ENCODE measurements at regions not wholly inside any gene's neighbourhood (a gene's known extent, or its start where the extent isn't known, plus 50 kb on each side); places are given as distances from the start of the nearest gene placed in this dataset.
"Not testable (repeated sequence)": the region's sequence is repeated elsewhere in the genome, so short reads cannot be mapped to it uniquely, and the experiment has no call there.

DNA sequence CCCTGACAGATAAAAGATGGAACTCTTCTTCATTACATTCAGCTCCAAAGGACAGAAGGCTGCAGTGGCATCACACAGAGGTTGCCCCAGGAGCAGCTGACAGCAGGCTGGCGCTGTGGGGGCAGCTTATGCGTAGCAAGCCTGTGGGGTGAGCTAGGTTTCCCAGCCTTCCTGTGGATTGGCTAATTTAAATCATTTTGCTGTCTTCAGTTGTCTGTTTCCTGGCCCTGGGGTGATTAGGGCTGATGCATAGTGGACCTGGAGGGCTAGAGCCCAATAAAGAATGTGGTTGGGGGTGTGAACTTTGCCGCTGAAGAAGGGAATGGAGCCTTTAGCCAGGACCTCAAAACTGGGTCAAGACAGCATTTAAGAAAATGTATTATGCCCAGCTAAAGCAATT is 1038.0 kb downstream of the SOCS6 start:
- CTCF ChIA-PET: no interaction called here

GRCh38 chr18:71324356-71324755 is 1035.5 kb downstream of the SOCS6 start:
- TF ChIP-seq, protein P1, sequence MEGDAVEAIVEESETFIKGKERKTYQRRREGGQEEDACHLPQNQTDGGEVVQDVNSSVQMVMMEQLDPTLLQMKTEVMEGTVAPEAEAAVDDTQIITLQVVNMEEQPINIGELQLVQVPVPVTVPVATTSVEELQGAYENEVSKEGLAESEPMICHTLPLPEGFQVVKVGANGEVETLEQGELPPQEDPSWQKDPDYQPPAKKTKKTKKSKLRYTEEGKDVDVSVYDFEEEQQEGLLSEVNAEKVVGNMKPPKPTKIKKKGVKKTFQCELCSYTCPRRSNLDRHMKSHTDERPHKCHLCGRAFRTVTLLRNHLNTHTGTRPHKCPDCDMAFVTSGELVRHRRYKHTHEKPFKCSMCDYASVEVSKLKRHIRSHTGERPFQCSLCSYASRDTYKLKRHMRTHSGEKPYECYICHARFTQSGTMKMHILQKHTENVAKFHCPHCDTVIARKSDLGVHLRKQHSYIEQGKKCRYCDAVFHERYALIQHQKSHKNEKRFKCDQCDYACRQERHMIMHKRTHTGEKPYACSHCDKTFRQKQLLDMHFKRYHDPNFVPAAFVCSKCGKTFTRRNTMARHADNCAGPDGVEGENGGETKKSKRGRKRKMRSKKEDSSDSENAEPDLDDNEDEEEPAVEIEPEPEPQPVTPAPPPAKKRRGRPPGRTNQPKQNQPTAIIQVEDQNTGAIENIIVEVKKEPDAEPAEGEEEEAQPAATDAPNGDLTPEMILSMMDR (IDR thresholded peaks at IDR 0.05; ENCODE audit: control extremely low read depth, extremely low read depth, low read depth, missing control alignments): no peak
- CTCF ChIA-PET: no interaction called here
- POLR2A ChIA-PET: no interaction called here
- no peak for DNase-seq (ENCODE audit: extremely low spot score)

More for the DNA sequence above, 1038.0 kb downstream of the SOCS6 start:
- POLR2A ChIA-PET: no interaction called here
- TF ChIP-seq, protein P1 (IDR thresholded peaks at IDR 0.05; ENCODE audit: control extremely low read depth, extremely low read depth, low read depth, missing control alignments): no peak
- DNase-seq (ENCODE audit: extremely low spot score): no peak

DNA sequence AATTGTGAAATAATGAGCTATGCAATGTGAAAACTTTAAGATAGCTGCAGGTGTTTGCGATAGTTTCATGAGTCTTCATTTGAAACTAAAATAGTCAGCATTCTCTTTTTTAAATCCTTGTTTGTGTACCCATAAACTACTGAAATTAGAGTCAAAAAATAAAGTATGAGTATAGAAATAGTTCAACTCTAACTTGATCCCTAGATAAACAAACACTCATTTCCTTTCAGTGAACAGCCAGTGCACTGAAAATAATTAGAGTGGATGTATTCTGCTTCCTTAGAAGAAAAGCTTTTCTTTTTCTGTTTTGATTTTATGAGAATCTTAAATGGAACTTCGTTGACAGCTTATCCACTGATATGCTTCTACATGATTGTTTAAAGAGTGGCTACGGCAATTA is 1033.4 kb downstream of the SOCS6 start:
- no peak for DNase-seq (ENCODE audit: extremely low spot score)
- POLR2A ChIA-PET: no interaction called here
- TF ChIP-seq, protein P1 (IDR thresholded peaks at IDR 0.05; ENCODE audit: control extremely low read depth, extremely low read depth, low read depth, missing control alignments): no peak
- CTCF ChIA-PET: no interaction called here

DNA sequence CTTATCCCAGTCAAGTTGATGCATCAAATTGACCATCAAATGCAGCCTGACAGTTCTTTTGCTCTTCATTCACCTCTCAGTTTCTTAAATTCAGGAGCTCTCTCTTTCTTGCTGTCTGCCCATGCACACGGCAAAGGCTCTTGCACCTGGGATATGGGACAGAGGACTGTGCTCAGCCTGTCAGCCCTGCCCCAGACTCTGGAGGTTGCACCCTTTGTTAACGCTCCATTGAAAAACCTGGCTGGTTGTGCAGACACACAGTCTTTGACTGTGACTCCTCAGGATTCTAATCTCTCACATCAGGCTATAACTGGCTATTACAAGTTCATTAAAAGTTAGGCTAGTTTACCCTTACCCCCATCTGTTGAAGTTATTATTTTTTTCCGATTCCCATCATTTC is 1032.5 kb downstream of the SOCS6 start:
- ChIA-PET POLR2A (no interaction called here), CTCF (interaction anchor here (1.0 kb wide), 1 partner anchor 9 kb away, joined by 3 read pairs; no protein-coding TSS in a partner anchor)
- TF ChIP-seq, protein P1 (IDR thresholded peaks at IDR 0.05; ENCODE audit: control extremely low read depth, extremely low read depth, low read depth, missing control alignments): no peak
- no peak for DNase-seq (ENCODE audit: extremely low spot score)

DNA sequence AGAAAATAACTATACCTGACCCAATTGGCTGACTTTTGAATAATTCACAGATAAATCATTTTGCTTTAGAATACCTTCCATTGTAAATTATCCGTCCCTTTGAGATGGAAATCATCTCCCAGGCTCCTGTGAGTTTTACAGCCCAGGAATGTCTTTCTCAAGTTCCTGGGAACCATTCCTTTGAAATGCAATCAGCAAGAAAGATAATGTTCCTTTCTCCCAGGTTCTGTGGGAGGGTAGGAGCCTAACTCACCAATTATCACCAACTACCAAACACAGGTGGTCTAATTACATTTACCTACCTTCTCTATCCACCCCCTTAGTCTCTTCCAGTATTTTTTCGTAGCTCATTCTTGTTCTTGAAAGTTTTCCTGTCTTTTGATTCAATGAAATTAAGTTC is 1016.0 kb downstream of the SOCS6 start:
- POLR2A ChIA-PET: no interaction called here
- DNase-seq (ENCODE audit: extremely low spot score): no peak
- CTCF ChIA-PET: interaction anchor here (1.2 to 1.3 kb wide), 2 partner anchors 10 to 13 kb away, joined by 3 read pairs; no protein-coding TSS in a partner anchor
- TF ChIP-seq, protein P1 (IDR thresholded peaks at IDR 0.05; ENCODE audit: control extremely low read depth, extremely low read depth, low read depth, missing control alignments): no peak

GRCh38 chr18:71303743-71304142 is 1014.9 kb downstream of the SOCS6 start:
- DNase-seq (ENCODE audit: extremely low spot score); POLR2A ChIA-PET: not testable (repeated sequence)
- CTCF ChIA-PET: interaction anchor here (1.2 kb wide), 1 partner anchor 12 kb away, joined by 3 read pairs; no protein-coding TSS in a partner anchor

GRCh38 chr18:71301596-71301995 is 1012.8 kb downstream of the SOCS6 start:
- ChIA-PET CTCF (no interaction called here), POLR2A (no interaction called here)
- DNase-seq (ENCODE audit: extremely low spot score): no peak
- TF ChIP-seq, protein P1 (IDR thresholded peaks at IDR 0.05; ENCODE audit: control extremely low read depth, extremely low read depth, low read depth, missing control alignments): no peak

- POLR2A ChIA-PET; DNase-seq (ENCODE audit: extremely low spot score); CTCF ChIA-PET: not testable (repeated sequence)
Measured at GRCh38 chr18:71294201-71294600, 1005.4 kb downstream of the SOCS6 start.

Data from GM10248 (cell line).